A549 (cell line): ENCODE measurements at regions not wholly inside any gene's neighbourhood (a gene's known extent, or its start where the extent isn't known, plus 50 kb on each side); places are given as distances from the start of the nearest gene placed in this dataset.

Experiments used
- CEBPB ChIP-seq, 2 experiments: fragments of >200 bp in 1 of 2; sonication (Bioruptor Twin) in 1 of 2; formaldehyde crosslinking in 1 of 2; IDR thresholded peaks; 2 replicates each; pipeline ENCODE4 v1.6.1; 2012 to 2016
- HOXA7 ChIP-seq: fragments of 250-450 bp; sonication (Bioruptor Pico); IDR thresholded peaks from 2 replicates; pipeline ENCODE4 v1.5.0; 2020; ENCODE audit warnings: mild to moderate bottlenecking, moderate library complexity
- NR3C1 ChIP-seq: fragments of >200 bp; sonication (Bioruptor Twin); formaldehyde crosslinking; IDR thresholded peaks from 3 replicates; pipeline ENCODE4 v1.6.1; 2017
- POLR2A ChIP-seq: IDR thresholded peaks from 2 replicates; pipeline ENCODE4 v1.6.1; 2012; ENCODE audit warnings: mild to moderate bottlenecking, low read length
- TF ChIP-seq, protein P1 (sequence below): fragments of >200 bp; sonication (Bioruptor Twin); formaldehyde crosslinking; IDR thresholded peaks from 3 replicates; pipeline ENCODE4 v1.5.1; 2016

DNA sequence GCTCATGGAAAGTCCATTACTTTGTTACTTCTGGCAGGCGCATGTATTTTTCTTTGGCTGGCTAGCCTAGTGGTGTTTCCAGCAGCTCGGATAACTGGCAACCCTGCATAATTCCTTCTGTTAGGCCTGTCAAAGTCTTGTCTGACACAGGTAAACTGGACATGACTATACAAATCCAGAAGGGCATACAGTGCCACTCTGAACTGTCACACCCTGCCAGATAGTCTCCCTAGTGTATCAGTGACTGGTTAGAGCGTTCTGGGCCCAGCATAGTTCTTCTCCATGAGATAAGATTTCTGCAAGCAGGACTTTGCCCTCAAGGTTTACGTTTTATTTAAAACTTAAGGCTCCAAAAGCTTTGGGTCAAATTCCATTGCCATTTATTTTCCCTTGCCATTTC lies 177.7 kb upstream of the GORAB start:
- no peak for TF ChIP-seq CEBPB (IDR thresholded peaks at IDR 0.05)
- no peak for TF ChIP-seq HOXA7 (CRISPR knock-in tag)
- TF ChIP-seq, protein P1, sequence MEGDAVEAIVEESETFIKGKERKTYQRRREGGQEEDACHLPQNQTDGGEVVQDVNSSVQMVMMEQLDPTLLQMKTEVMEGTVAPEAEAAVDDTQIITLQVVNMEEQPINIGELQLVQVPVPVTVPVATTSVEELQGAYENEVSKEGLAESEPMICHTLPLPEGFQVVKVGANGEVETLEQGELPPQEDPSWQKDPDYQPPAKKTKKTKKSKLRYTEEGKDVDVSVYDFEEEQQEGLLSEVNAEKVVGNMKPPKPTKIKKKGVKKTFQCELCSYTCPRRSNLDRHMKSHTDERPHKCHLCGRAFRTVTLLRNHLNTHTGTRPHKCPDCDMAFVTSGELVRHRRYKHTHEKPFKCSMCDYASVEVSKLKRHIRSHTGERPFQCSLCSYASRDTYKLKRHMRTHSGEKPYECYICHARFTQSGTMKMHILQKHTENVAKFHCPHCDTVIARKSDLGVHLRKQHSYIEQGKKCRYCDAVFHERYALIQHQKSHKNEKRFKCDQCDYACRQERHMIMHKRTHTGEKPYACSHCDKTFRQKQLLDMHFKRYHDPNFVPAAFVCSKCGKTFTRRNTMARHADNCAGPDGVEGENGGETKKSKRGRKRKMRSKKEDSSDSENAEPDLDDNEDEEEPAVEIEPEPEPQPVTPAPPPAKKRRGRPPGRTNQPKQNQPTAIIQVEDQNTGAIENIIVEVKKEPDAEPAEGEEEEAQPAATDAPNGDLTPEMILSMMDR, result no peak
- TF ChIP-seq NR3C1, result no peak
- no peak for TF ChIP-seq POLR2A
